Natural killer cell (primary cell): ENCODE measurements at regions not wholly inside any gene's neighbourhood (a gene's known extent, or its start where the extent isn't known, plus 50 kb on each side); places are given as distances from the start of the nearest gene placed in this dataset.

Experiments
- ATAC-seq, 3 donors: fragments of 150-1000 bp in 2 of 3; fragments of 200-7000 bp in 1 of 3; cut with Tn5 transposase; 1 replicate in 1 of 3; 2 replicates in 2 of 3; pipeline ENCODE4 v1.10.0; 2021; ENCODE audit warnings: mild to moderate bottlenecking in 2 of 3, moderate library complexity in 2 of 3
- DNase-seq, 2 donors: peaks; one replicate each; pipeline versions ENCODE4 v3.0.0 to v3.0.0-alpha.2; 2013 to 2021; ENCODE audit warnings: mixed read lengths in 1 of 2
- H3K27ac ChIP-seq: one replicate; pipeline ENCODE4 v1.5.1; 2013; ENCODE audit warnings: mild to moderate bottlenecking, low read length
- H3K27me3 ChIP-seq: one replicate; pipeline ENCODE4 v1.6.1; 2013; ENCODE audit warnings: low read length; ENCODE audit not compliant: control insufficient read depth, insufficient read depth
- H3K36me3 ChIP-seq: one replicate; pipeline ENCODE4 v1.6.1; 2013; ENCODE audit warnings: low read length; ENCODE audit not compliant: control insufficient read depth, insufficient read depth
- H3K4me1 ChIP-seq: one replicate; pipeline ENCODE4 v1.6.1; 2013; ENCODE audit warnings: low read length; ENCODE audit not compliant: control insufficient read depth, insufficient read depth
- H3K4me3 ChIP-seq: one replicate; pipeline ENCODE4 v1.5.1; 2013; ENCODE audit warnings: low read length
- H3K9me3 ChIP-seq: one replicate; pipeline ENCODE4 v1.6.1; 2013; ENCODE audit warnings: low read length; ENCODE audit not compliant: control insufficient read depth, insufficient read depth
- H3K27ac Mint-ChIP-seq, 2 donors: one replicate each; pipeline ENCODE4 v1.8.0; 2022; ENCODE audit warnings: mild to moderate bottlenecking in 2 of 2, mixed read lengths in 2 of 2, moderate library complexity in 1 of 2
- H3K27me3 Mint-ChIP-seq, 2 donors: one replicate each; pipeline ENCODE4 v1.8.0; 2022; ENCODE audit warnings: low read depth in 2 of 2, mixed read lengths in 2 of 2
- H3K36me3 Mint-ChIP-seq: one replicate; pipeline ENCODE4 v1.8.0; 2022; ENCODE audit warnings: mixed read lengths
- H3K4me1 Mint-ChIP-seq, 2 donors: one replicate each; pipeline ENCODE4 v1.8.0; 2022; ENCODE audit warnings: mixed read lengths in 2 of 2
- H3K4me3 Mint-ChIP-seq: one replicate; pipeline ENCODE4 v1.8.0; 2022; ENCODE audit warnings: mild to moderate bottlenecking, moderate library complexity, mixed read lengths
- H3K9me3 Mint-ChIP-seq, 2 donors: one replicate each; pipeline ENCODE4 v1.8.0; 2022; ENCODE audit warnings: mixed read lengths in 2 of 2
- WGBS: methylation state at CpG from one replicate; pipeline ENCODE4 v1.1.7; 2013; ENCODE audit warnings: missing lambda C conversion rate; ENCODE audit not compliant: insufficient coverage; 5-methylcytosine and 5-hydroxymethylcytosine counted together
- intact Hi-C: fragments of 100-400 bp; cut with micrococcal nuclease; formaldehyde crosslinking; loops from one replicate; pipeline ENCODE4 v1.14.2; 2022
- TF ChIP-seq, protein P1 (sequence below): fragments of 200-600 bp; IDR thresholded peaks from one replicate; pipeline ENCODE4 v1.8.0; 2022; ENCODE audit warnings: antibody characterized with exemption

DNA sequence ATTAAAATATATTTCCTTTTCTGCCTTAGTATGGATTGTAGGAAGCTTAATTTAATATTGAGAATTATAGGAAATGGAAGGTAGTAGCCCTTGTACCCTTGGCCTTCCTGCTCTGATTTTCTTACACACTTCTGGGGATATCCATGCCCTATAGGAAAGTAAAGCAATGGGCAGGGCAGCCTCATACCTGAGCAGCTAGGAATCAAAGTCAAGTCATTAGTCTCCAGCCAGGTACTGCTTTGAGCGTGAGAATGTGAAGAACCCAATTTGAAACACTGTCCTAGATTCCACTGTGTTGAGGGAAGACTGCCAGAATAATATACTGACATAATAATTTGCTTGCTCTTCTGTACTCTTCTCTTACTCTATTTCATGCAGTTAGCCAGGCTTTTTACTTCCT lies 51.0 kb upstream of the L3MBTL3 start:
- TF ChIP-seq, protein P1, sequence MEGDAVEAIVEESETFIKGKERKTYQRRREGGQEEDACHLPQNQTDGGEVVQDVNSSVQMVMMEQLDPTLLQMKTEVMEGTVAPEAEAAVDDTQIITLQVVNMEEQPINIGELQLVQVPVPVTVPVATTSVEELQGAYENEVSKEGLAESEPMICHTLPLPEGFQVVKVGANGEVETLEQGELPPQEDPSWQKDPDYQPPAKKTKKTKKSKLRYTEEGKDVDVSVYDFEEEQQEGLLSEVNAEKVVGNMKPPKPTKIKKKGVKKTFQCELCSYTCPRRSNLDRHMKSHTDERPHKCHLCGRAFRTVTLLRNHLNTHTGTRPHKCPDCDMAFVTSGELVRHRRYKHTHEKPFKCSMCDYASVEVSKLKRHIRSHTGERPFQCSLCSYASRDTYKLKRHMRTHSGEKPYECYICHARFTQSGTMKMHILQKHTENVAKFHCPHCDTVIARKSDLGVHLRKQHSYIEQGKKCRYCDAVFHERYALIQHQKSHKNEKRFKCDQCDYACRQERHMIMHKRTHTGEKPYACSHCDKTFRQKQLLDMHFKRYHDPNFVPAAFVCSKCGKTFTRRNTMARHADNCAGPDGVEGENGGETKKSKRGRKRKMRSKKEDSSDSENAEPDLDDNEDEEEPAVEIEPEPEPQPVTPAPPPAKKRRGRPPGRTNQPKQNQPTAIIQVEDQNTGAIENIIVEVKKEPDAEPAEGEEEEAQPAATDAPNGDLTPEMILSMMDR: no peak
- DNase-seq (no peak), ATAC-seq (no peak)
- Mint-ChIP-seq H3K36me3 (no peaks in the 10 kb centered on the region), H3K27ac (no peak overlapping the region), H3K4me3 (no peak overlapping the region), H3K4me1 (no peaks in the 10 kb centered on the region), H3K27me3 (peaks cover 21 to 35% of the 10 kb centered on the region in 2 donors), H3K9me3 (no peaks in the 10 kb centered on the region)
- intact Hi-C loops: no loop called here
- WGBS: 70% methylated on average over 1 of the region's 1 CpG
- H3K4me3 ChIP-seq: no peak overlapping the region
- H3K36me3 ChIP-seq: no peaks in the 10 kb centered on the region
- H3K4me1 ChIP-seq: no peaks in the 10 kb centered on the region
- no peak overlapping the region for H3K27ac ChIP-seq
- peaks cover 5% of the 10 kb centered on the region for H3K9me3 ChIP-seq
- no peaks in the 10 kb centered on the region for H3K27me3 ChIP-seq

DNA sequence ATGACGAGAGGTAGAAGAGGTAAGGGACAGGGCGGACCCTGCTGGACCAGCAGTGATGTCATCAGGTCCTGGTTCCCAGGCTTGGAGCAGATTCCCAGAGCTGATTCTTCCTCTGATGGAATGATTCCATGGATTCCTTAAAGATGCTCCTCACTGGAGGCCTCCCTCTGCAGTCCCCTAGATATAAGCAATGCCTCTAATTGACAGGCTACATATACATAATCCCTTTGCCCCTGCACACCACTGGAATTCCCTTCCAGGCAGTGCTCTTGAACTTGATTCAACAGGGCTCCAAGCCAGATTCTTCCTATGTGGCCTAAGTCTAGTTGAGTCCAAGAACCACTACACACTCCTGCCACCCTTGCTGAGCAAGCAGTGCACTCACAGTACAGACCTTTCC lies 52.3 kb upstream of the L3MBTL3 start:
- Histone ChIP-seq H3K9me3 (peaks cover 5% of the 10 kb centered on the region), H3K4me3 (no peak overlapping the region), H3K4me1 (no peaks in the 10 kb centered on the region), H3K27me3 (no peaks in the 10 kb centered on the region), H3K27ac (no peak overlapping the region), H3K36me3 (no peaks in the 10 kb centered on the region)
- H3K27me3 Mint-ChIP-seq: peaks cover 20 to 31% of the 10 kb centered on the region in 2 donors
- H3K9me3 Mint-ChIP-seq: no peaks in the 10 kb centered on the region
- TF ChIP-seq, protein P1: no peak
- H3K4me3 Mint-ChIP-seq: no peak overlapping the region
- H3K36me3 Mint-ChIP-seq: no peaks in the 10 kb centered on the region
- intact Hi-C loops: no loop called here
- 94% methylated on average over 2 of the region's 2 CpGs for WGBS
- no peak overlapping the region for H3K27ac Mint-ChIP-seq
- H3K4me1 Mint-ChIP-seq: no peaks in the 10 kb centered on the region
- ATAC-seq: no peak
- DNase-seq: no peak

DNA sequence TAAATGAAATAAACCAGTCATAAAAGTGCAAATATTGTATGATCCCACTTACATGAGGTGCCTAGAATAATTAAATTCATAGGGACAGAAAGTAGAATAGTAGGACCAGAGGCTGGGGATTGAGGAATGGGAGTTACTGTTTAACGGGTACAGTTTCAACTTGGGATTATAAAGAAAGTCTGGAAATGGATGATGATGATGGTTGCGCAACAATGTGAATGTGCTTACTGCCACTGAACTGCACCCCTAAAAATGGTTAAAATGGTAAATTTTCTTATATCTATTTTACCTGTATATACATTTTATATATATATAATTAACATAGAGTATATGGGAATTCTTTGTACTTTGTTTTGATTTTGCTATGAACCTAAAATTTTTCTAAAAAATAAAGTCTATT lies 53.3 kb upstream of the L3MBTL3 start:
- no peak for DNase-seq
- no peak overlapping the region for H3K27ac Mint-ChIP-seq
- Histone ChIP-seq H3K27me3 (no peaks in the 10 kb centered on the region), H3K36me3 (no peaks in the 10 kb centered on the region), H3K27ac (no peak overlapping the region), H3K9me3 (peaks cover 5% of the 10 kb centered on the region), H3K4me1 (no peaks in the 10 kb centered on the region), H3K4me3 (no peak overlapping the region)
- H3K27me3 Mint-ChIP-seq: peaks cover 14 to 23% of the 10 kb centered on the region in 2 donors
- ATAC-seq: no peak
- no peak overlapping the region for H3K4me3 Mint-ChIP-seq
- no peaks in the 10 kb centered on the region for H3K9me3 Mint-ChIP-seq
- no peaks in the 10 kb centered on the region for H3K36me3 Mint-ChIP-seq
- no peaks in the 10 kb centered on the region for H3K4me1 Mint-ChIP-seq
- TF ChIP-seq, protein P1: no peak
- intact Hi-C loops: no loop called here
- 91% methylated on average over 1 of the region's 2 CpGs for WGBS

DNA sequence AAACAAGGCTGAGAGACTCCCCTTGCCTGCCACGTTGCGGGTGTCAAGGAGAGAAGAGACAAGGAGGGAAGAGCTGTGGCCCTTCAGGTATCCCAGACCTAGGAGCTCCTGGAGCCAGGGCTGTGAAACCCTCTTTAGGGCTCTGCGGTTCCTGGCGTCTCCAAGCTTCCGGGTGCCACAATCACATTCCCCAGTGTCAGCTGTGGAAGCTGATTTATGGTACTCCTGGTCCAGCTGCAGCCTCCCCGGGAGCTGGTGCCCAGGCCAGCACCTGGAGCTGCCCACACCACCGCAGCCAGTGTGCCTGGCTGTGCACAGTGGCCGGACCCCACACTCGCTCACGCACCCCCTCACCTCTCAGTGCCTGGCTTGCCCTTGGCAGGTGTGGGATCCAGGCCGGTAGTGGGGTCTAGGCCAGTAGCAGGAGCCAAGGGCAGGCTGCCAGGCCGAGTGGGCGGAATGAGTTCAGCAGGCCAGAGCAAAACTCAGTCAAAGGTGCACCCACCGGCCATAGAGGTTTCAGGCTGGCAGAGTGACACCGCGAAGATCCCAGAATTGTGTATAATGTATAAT lies 58.9 kb upstream of the L3MBTL3 start:
- H3K4me1 Mint-ChIP-seq: no peaks in the 10 kb centered on the region
- H3K27me3 ChIP-seq: no peaks in the 10 kb centered on the region
- H3K27ac ChIP-seq: no peak overlapping the region
- no peak overlapping the region for H3K4me3 Mint-ChIP-seq
- peaks cover 4% of the 10 kb centered on the region for H3K9me3 ChIP-seq
- H3K4me3 ChIP-seq: no peak overlapping the region
- ATAC-seq (no peak), DNase-seq (no peak)
- H3K27me3 Mint-ChIP-seq: peaks cover 12% of the 10 kb centered on the region in 2 donors
- no peak overlapping the region for H3K27ac Mint-ChIP-seq
- no peaks in the 10 kb centered on the region for H3K9me3 Mint-ChIP-seq
- WGBS: 95% methylated on average over 13 of the region's 16 CpGs
- H3K4me1 ChIP-seq: no peaks in the 10 kb centered on the region
- intact Hi-C loops: no loop called here
- no peaks in the 10 kb centered on the region for H3K36me3 ChIP-seq
- no peaks in the 10 kb centered on the region for H3K36me3 Mint-ChIP-seq
- TF ChIP-seq, protein P1: no peak
